Prostate gland (tissue), 2 donors: ENCODE measurements at regions not wholly inside any gene's neighbourhood (a gene's known extent, or its start where the extent isn't known, plus 50 kb on each side); places are given as distances from the start of the nearest gene placed in this dataset.

Source experiments
- DNase-seq: peaks from one replicate; pipeline ENCODE4 v3.0.0-alpha.2; 2019; ENCODE audit warnings: low spot score
- H3K27ac ChIP-seq, 2 donors: fragments of 200-600 bp; sonication (generic); 2 replicates each; pipeline ENCODE4 v1.5.1; 2017 to 2019
- H3K27me3 ChIP-seq: fragments of 200-600 bp; sonication (generic); replicated peaks from 2 replicates; pipeline ENCODE4 v1.5.1; 2019; ENCODE audit not compliant: insufficient read depth
- H3K36me3 ChIP-seq, 2 donors: fragments of 200-600 bp; sonication (generic); 1 replicate in 1 of 2; 2 replicates in 1 of 2; pipeline versions ENCODE4 v1.5.1 to v1.8.1; 2017 to 2019
- H3K4me1 ChIP-seq: fragments of 200-600 bp; sonication (generic); replicated peaks from 2 replicates; pipeline ENCODE4 v1.5.1; 2019
- H3K4me3 ChIP-seq, 2 donors: fragments of 200-600 bp; sonication (generic); 2 replicates each; pipeline ENCODE4 v1.5.1; 2017 to 2019
- H3K9me3 ChIP-seq: fragments of 200-600 bp; sonication (generic); 2 replicates; pipeline ENCODE4 v1.5.1; 2017
- POLR2A ChIP-seq: fragments of 450-650 bp; IDR thresholded peaks from one replicate; pipeline ENCODE4 v1.6.1; 2016; ENCODE audit warnings: antibody characterized with exemption, mild to moderate bottlenecking
- POLR2AphosphoS5 ChIP-seq: sonication (generic); formaldehyde crosslinking; IDR thresholded peaks from one replicate; pipeline ENCODE4 v1.6.1; 2017; ENCODE audit warnings: antibody characterized with exemption
- WGBS: methylation state at CpG from one replicate; pipeline ENCODE4 v1.1.5; 2018; 5-methylcytosine and 5-hydroxymethylcytosine counted together
- intact Hi-C: fragments of 100-400 bp; cut with DNase I; formaldehyde crosslinking; loops from one replicate; pipeline ENCODE4 v1.14.2; 2022
- TF ChIP-seq, protein P1 (sequence below), 4 experiments: fragments of 200-600 bp in 2 of 4; fragments of 450-650 bp in 2 of 4; sonication (generic) in 2 of 4; IDR thresholded peaks; 1 replicate in 3 of 4; 2 replicates in 1 of 4; pipeline ENCODE4 v1.5.1; 2016 to 2019; ENCODE audit warnings: antibody characterized with exemption in 4 of 4, mild to moderate bottlenecking in 2 of 4, moderate library complexity in 2 of 4

DNA sequence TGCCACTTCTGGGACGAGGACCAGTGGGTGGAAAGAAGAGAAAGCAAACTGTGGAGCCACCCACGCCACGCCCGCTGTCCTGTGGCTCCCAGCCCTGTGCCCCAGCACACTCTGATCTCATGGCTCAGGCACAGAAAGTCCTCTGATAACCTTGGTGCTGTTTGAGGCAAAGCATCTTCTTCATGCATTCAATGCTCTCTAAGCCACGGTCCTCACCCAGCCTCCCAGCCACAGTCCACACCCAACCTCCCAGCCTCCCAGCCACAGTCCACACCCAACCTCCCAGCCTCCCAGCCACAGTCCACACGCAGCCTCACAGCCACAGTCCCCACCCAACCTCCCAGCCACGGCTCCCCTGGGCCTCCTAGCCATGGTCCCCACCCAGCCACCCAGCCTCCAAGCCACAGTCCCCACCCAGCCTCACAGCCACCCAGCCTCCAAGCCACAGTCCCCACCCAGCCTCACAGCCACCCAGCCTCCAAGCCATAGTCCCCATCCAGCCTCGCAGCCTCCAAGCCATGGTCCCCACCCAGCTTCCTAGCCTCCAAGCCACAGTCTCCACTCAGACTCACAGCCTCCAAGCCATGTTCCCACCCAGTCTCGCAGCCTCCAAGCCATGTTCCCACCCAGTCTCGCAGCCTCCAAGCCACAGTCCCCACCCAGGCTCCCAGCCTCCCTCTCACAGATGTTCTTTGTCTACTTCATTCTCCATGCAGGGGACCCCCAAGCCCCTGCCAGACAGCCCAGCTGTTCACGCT lies 74.9 kb downstream of the SOX1 start:
- WGBS = 87% methylated on average over 11 of the region's 11 CpGs
- no peak overlapping the region for H3K27ac ChIP-seq
- intact Hi-C loops = no loop called here
- H3K36me3 ChIP-seq = no peaks in the 10 kb centered on the region
- no peaks in the 10 kb centered on the region for H3K9me3 ChIP-seq
- TF ChIP-seq POLR2AphosphoS5 = no peak
- no peak for TF ChIP-seq POLR2A
- TF ChIP-seq, protein P1, sequence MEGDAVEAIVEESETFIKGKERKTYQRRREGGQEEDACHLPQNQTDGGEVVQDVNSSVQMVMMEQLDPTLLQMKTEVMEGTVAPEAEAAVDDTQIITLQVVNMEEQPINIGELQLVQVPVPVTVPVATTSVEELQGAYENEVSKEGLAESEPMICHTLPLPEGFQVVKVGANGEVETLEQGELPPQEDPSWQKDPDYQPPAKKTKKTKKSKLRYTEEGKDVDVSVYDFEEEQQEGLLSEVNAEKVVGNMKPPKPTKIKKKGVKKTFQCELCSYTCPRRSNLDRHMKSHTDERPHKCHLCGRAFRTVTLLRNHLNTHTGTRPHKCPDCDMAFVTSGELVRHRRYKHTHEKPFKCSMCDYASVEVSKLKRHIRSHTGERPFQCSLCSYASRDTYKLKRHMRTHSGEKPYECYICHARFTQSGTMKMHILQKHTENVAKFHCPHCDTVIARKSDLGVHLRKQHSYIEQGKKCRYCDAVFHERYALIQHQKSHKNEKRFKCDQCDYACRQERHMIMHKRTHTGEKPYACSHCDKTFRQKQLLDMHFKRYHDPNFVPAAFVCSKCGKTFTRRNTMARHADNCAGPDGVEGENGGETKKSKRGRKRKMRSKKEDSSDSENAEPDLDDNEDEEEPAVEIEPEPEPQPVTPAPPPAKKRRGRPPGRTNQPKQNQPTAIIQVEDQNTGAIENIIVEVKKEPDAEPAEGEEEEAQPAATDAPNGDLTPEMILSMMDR (IDR thresholded peaks at IDR 0.05) = no peak
- H3K27me3 ChIP-seq = peaks cover 4% of the 10 kb centered on the region
- H3K4me3 ChIP-seq = no peak overlapping the region
- H3K4me1 ChIP-seq = no peaks in the 10 kb centered on the region
- no peak for DNase-seq

DNA sequence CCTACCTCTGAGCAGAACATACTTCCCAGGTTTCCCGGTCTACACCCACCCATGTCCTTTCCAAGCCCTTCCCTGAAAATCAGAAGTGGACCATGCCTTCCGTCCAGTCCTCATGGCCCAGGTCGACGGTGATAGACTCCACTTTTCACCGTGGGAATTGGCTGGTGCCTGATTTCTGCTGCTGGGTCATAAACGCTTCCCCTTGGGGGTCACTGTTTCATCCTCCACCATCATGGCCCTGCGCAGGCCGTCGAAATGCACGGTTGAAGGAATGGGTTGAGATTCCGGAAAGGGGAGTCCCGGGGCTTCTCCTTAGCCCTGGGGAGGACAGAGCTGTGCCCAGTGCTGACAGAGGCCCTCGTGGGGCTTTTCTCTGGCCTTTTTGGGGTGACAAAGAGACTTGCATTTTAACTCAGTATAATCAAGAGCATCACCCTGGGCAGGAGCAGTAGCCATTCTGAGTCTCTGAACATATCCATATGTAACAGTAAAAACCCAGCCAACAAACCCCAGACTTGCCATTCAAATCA lies 75.5 kb downstream of the SOX1 start:
- TF ChIP-seq POLR2A = no peak
- no peak for TF ChIP-seq POLR2AphosphoS5
- TF ChIP-seq, protein P1 (IDR thresholded peaks at IDR 0.05) = no peak
- no peaks in the 10 kb centered on the region for H3K4me1 ChIP-seq
- H3K4me3 ChIP-seq = no peak overlapping the region
- DNase-seq = no peak
- no peaks in the 10 kb centered on the region for H3K9me3 ChIP-seq
- H3K27me3 ChIP-seq = peaks cover 4% of the 10 kb centered on the region
- H3K27ac ChIP-seq = no peak overlapping the region
- WGBS = 93% methylated on average over 13 of the region's 13 CpGs
- no peaks in the 10 kb centered on the region for H3K36me3 ChIP-seq
- intact Hi-C loops = no loop called here

DNA sequence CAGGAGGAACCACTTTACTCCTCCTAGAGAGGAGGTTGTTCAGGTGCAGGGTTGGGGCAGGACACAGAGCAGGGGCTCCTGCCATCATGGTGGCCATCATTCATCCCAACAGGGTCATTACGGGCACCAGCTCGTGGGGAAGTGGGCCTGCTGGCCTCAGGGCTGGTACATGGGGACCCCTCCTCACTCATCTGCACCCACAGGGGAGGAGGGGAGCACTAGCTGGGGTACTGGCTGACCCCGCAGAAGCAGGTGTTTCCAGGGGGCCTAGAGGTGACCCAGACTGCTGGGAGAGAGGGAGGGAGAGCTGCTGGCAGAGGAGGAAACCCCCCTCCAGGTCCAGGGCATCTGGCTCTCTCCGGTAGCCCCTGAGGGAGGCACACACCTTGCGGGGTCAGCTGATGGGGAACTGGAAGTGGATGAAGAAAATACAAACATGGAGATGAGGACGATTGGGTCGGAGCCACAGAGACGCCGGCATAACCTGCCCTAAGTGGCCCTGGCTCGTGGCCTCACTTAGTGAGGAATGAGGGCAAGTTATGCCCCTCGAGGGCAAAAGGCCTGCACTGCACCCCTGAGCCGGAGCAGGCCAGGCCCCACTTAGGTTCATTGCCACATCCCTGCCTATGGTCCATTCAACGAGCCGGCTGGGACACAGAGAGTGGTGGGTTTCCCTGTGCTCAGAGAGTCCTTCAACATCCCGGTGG lies 76.2 kb downstream of the SOX1 start:
- Histone ChIP-seq H3K4me3 (no peak overlapping the region), H3K9me3 (no peaks in the 10 kb centered on the region), H3K4me1 (no peaks in the 10 kb centered on the region), H3K36me3 (no peaks in the 10 kb centered on the region), H3K27me3 (peaks cover 4% of the 10 kb centered on the region), H3K27ac (no peak overlapping the region)
- no peak for DNase-seq
- intact Hi-C loops = no loop called here
- WGBS = 90% methylated on average over 15 of the region's 15 CpGs
- TF ChIP-seq POLR2AphosphoS5 (no peak), POLR2A (no peak)
- TF ChIP-seq, protein P1 (IDR thresholded peaks at IDR 0.05) = no peak

DNA sequence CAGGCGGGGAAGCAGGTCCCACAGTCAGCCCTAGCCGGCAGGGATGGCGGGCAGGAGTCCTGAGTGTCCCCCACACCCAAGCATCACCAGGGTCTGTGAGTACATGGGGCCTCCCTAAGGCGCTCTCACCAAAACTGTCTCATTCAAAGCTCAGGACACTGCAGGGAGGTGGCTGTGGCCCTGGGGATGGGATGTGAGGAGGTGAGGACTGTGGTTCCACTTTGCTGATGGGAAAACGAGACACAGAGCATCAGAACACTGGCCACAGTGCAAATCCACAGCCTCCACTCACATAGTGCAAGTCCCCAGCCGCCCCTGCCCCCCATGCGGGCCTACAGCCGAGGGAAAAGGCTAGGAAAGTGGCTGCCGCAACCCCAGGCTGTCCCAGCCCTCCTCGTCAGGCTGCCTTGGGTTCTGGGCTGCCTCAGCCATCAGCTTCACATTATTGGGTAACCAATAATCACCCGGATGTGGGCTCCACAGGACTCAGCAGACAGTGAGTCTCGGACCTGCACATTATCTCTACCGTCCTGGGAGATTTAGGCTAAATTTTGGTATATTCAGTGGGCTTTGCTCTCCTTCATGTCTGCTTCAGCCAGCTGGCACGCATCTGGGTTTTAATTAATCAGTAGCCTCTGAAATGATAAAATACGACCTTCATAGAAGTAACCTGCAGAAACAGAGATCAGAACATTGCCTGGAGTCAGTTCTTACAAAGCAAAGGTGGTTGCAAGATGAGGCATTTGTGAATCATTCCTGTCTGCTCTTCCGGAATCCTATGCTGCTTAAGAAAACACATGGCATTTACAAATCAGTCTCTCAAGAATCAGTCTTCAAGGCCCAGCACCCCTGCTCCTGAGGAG lies 77.0 kb downstream of the SOX1 start:
- no peaks in the 10 kb centered on the region for H3K36me3 ChIP-seq
- intact Hi-C loops = no loop called here
- DNase-seq = no peak
- 79% methylated on average over 16 of the region's 16 CpGs for WGBS
- no peak overlapping the region for H3K27ac ChIP-seq
- no peaks in the 10 kb centered on the region for H3K9me3 ChIP-seq
- peaks cover 2% of the 10 kb centered on the region for H3K27me3 ChIP-seq
- TF ChIP-seq POLR2A (no peak), POLR2AphosphoS5 (no peak)
- TF ChIP-seq, protein P1 (IDR thresholded peaks at IDR 0.05) = no peak
- no peak overlapping the region for H3K4me3 ChIP-seq
- H3K4me1 ChIP-seq = no peaks in the 10 kb centered on the region
